Parathyroid adenoma (tissue), 2 donors: ENCODE measurements at regions not wholly inside any gene's neighbourhood (a gene's known extent, or its start where the extent isn't known, plus 50 kb on each side); places are given as distances from the start of the nearest gene placed in this dataset.

Experiments used
- H2AFZ ChIP-seq: fragments of 300-600 bp; sonication (generic); one replicate; pipeline ENCODE4 v1.7.0; 2017; ENCODE audit warnings: antibody characterized with exemption, mild to moderate bottlenecking
- H3K27ac ChIP-seq: fragments of 300-600 bp; sonication (generic); one replicate; pipeline ENCODE4 v1.7.0; 2017
- H3K27me3 ChIP-seq: fragments of 300-600 bp; sonication (generic); one replicate; pipeline ENCODE4 v1.7.0; 2017; ENCODE audit warnings: low read length; ENCODE audit not compliant: control insufficient read depth, insufficient read depth
- H3K36me3 ChIP-seq: fragments of 300-600 bp; sonication (generic); one replicate; pipeline ENCODE4 v1.7.0; 2017; ENCODE audit warnings: low read length; ENCODE audit not compliant: control insufficient read depth, insufficient read depth
- H3K4me1 ChIP-seq: fragments of 300-600 bp; sonication (generic); one replicate; pipeline ENCODE4 v1.7.0; 2017; ENCODE audit warnings: control low read depth
- H3K4me2 ChIP-seq: fragments of 300-600 bp; sonication (generic); one replicate; pipeline ENCODE4 v1.7.0; 2017; ENCODE audit warnings: low read length
- H3K4me3 ChIP-seq: fragments of 300-600 bp; sonication (generic); one replicate; pipeline ENCODE4 v1.7.0; 2017; ENCODE audit warnings: low read depth, low read length
- H3K79me2 ChIP-seq: fragments of 300-600 bp; sonication (generic); one replicate; pipeline ENCODE4 v1.7.0; 2017; ENCODE audit warnings: control low read depth
- H3K9ac ChIP-seq: fragments of 300-600 bp; sonication (generic); one replicate; pipeline ENCODE4 v1.7.0; 2017; ENCODE audit warnings: mild to moderate bottlenecking
- H3K9me3 ChIP-seq: fragments of 300-600 bp; sonication (generic); one replicate; pipeline ENCODE4 v1.7.0; 2017; ENCODE audit warnings: low read length; ENCODE audit not compliant: control insufficient read depth
- TF ChIP-seq, protein P1 (sequence below): fragments of 300-600 bp; sonication (generic); IDR thresholded peaks from one replicate; pipeline ENCODE4 v1.7.0; 2017; ENCODE audit warnings: antibody characterized with exemption, mild to moderate bottlenecking
- donor health status: primary hyperparathyroidism.

DNA sequence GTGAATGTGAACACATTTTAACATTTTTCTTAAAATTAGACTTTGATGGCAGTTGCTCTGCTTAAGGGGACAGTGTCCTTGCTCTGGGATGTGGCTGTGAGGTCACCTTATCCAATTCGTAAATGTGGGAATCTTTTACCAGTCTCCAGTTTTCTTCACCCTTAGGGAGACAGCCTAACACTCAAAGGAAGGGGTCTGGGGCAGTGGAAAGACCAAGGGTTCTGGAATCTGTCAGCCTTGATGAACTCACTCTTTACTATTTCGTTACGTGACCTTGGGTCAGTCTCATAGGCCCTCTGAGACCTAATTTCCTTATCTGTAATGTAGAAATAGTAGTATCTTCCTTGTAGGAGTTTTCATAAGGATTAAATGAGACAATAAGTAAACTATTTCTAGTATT lies 245.6 kb upstream of the ATP2B1 start:
- Histone ChIP-seq H3K9me3 (no peaks in the 10 kb centered on the region), H3K4me1 (no peaks in the 10 kb centered on the region)

DNA sequence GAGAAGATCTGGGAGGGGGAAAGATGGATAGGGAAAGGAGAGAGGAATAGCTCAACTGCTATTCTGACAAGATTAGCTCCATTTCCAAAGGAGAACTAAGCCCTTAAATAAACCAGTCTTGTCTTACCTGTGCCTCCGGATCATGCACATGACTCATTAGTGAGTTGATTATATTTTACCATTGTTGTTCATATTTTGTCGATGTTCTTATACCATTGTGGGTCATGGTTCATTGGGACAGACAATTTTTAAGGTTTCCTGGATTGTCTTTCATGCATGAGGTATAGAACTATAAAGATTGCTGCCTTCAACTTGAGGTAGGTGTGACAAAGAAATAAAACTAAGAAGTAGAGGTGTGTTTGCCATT lies 243.0 kb upstream of the ATP2B1 start:
- no peaks in the 10 kb centered on the region for H3K27me3 ChIP-seq

More for the DNA sequence above, 245.6 kb upstream of the ATP2B1 start:
- no peak overlapping the region for H2AFZ ChIP-seq
- no peaks in the 10 kb centered on the region for H3K36me3 ChIP-seq
- TF ChIP-seq, protein P1, sequence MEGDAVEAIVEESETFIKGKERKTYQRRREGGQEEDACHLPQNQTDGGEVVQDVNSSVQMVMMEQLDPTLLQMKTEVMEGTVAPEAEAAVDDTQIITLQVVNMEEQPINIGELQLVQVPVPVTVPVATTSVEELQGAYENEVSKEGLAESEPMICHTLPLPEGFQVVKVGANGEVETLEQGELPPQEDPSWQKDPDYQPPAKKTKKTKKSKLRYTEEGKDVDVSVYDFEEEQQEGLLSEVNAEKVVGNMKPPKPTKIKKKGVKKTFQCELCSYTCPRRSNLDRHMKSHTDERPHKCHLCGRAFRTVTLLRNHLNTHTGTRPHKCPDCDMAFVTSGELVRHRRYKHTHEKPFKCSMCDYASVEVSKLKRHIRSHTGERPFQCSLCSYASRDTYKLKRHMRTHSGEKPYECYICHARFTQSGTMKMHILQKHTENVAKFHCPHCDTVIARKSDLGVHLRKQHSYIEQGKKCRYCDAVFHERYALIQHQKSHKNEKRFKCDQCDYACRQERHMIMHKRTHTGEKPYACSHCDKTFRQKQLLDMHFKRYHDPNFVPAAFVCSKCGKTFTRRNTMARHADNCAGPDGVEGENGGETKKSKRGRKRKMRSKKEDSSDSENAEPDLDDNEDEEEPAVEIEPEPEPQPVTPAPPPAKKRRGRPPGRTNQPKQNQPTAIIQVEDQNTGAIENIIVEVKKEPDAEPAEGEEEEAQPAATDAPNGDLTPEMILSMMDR, result no peak
- H3K27me3 ChIP-seq, result no peaks in the 10 kb centered on the region
- no peak overlapping the region for H3K4me3 ChIP-seq
- no peak overlapping the region for H3K27ac ChIP-seq
- no peak overlapping the region for H3K9ac ChIP-seq
- H3K4me2 ChIP-seq, result no peak overlapping the region
- H3K79me2 ChIP-seq, result no peaks in the 10 kb centered on the region

DNA sequence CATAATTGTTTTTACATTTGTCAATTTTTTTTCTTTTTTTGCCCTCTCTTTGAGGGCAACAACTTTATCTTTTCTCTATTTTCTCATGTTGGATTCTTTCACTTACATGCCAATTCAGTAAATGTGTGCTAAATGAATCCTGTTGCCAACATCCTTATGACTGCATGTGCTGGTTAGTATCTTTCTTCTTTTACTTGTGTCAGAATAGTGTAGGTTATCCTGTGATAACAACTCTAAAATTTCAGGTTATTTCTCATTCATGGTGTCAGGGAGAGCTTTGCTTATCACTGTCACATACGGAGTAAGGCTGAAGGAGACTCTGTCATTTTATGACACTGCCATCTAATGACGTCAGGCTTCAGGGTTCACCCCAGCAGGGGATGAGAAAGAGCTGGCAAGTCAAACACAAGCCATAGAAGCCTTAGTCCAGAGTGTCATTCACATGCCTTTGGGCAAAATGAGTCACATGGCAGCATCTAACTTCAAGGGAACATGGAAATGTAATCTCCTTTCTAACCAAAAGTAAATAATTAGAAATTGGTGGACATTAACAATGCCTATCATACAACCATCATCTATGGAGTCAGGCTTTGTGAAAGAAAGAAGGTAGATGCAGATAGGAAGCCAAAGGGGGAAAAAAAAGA lies 242.5 kb upstream of the ATP2B1 start:
- peak overlapping the region; percentile 16 for H2AFZ ChIP-seq
- no peaks in the 10 kb centered on the region for H3K79me2 ChIP-seq
- no peak overlapping the region for H3K4me3 ChIP-seq
- no peaks in the 10 kb centered on the region for H3K27me3 ChIP-seq
- no peaks in the 10 kb centered on the region for H3K4me1 ChIP-seq
- H3K27ac ChIP-seq, result no peak overlapping the region
- TF ChIP-seq, protein P1, result no peak
- no peak overlapping the region for H3K9ac ChIP-seq
- H3K36me3 ChIP-seq, result no peaks in the 10 kb centered on the region
- no peak overlapping the region for H3K4me2 ChIP-seq
- H3K9me3 ChIP-seq, result no peaks in the 10 kb centered on the region

More for the DNA sequence above, 243.0 kb upstream of the ATP2B1 start:
- Histone ChIP-seq H3K9me3 (no peaks in the 10 kb centered on the region), H3K27ac (no peak overlapping the region), H3K36me3 (no peaks in the 10 kb centered on the region), H3K4me2 (no peak overlapping the region), H3K79me2 (no peaks in the 10 kb centered on the region), H3K4me1 (no peaks in the 10 kb centered on the region), H3K9ac (no peak overlapping the region), H2AFZ (no peak overlapping the region), H3K4me3 (no peak overlapping the region)
- TF ChIP-seq, protein P1, result no peak

DNA sequence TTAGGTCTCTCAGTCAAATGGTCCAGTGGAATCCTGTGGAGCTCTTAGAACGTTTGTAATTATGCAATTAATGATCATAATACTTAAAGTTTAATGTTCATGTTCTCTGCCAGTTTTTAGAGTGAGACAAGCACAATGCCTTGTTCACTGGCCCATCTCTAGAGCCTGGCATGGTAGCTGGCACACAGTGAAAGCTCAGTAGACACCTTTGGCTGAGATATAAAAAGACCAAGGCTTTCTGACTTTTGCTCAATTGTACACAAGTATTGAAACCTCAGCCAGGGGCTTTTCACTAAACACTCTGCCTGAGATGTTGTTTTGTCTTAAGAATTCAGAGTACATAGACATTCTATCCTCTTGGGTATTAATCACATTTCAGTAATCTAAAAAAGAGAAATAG lies 241.8 kb upstream of the ATP2B1 start:
- Histone ChIP-seq H3K27me3 (no peaks in the 10 kb centered on the region), H3K4me2 (no peak overlapping the region), H3K36me3 (no peaks in the 10 kb centered on the region), H3K27ac (no peak overlapping the region), H3K79me2 (no peaks in the 10 kb centered on the region), H3K4me1 (no peaks in the 10 kb centered on the region), H3K9me3 (no peaks in the 10 kb centered on the region), H3K9ac (no peak overlapping the region), H2AFZ (peak overlapping the region; percentile 42), H3K4me3 (no peak overlapping the region)
- TF ChIP-seq, protein P1, result no peak
